Smooth muscle cell of the brain vasculature (primary cell): ENCODE measurements at regions not wholly inside any gene's neighbourhood (a gene's known extent, or its start where the extent isn't known, plus 50 kb on each side); places are given as distances from the start of the nearest gene placed in this dataset.

ENCODE experiments used
- DNase-seq: peaks from one replicate; pipeline ENCODE4 v3.0.0-alpha.2; 2012; ENCODE audit warnings: low read depth, low spot score

- DNase-seq: no peak
Measured at GRCh38 chr14:83798421-83798820, 1731.5 kb upstream of the FLRT2 start.

- no peak for DNase-seq
Measured at GRCh38 chr14:83799233-83799632, 1730.7 kb upstream of the FLRT2 start.

- no peak for DNase-seq
Measured at GRCh38 chr14:83814896-83815295, 1715.0 kb upstream of the FLRT2 start.

- DNase-seq: no peak
Measured at GRCh38 chr14:83816761-83817160, 1713.2 kb upstream of the FLRT2 start.

- DNase-seq: no peak
Measured at GRCh38 chr14:83825843-83826242, 1704.1 kb upstream of the FLRT2 start.

GRCh38 chr14:83826838-83827237 lies 1703.1 kb upstream of the FLRT2 start:
- DNase-seq: no peak

- DNase-seq: no peak
Measured at GRCh38 chr14:83827383-83827782, 1702.6 kb upstream of the FLRT2 start.

- DNase-seq: no peak
Measured at GRCh38 chr14:83828406-83828805, 1701.5 kb upstream of the FLRT2 start.

GRCh38 chr14:83830316-83830715 lies 1699.6 kb upstream of the FLRT2 start:
- DNase-seq: no peak

- DNase-seq: peak; percentile 17
Measured at GRCh38 chr14:83838226-83838625, 1691.7 kb upstream of the FLRT2 start.

- no peak for DNase-seq
Measured at GRCh38 chr14:83842547-83842946, 1687.4 kb upstream of the FLRT2 start.

GRCh38 chr14:83847102-83847501 lies 1682.8 kb upstream of the FLRT2 start:
- DNase-seq: no peak

- no peak for DNase-seq
Measured at GRCh38 chr14:83850092-83850491, 1679.9 kb upstream of the FLRT2 start.

GRCh38 chr14:83856334-83856733 lies 1673.6 kb upstream of the FLRT2 start:
- no peak for DNase-seq

GRCh38 chr14:83860631-83861155 lies 1669.3 kb upstream of the FLRT2 start:
- DNase-seq: no peak

GRCh38 chr14:83863042-83863774 lies 1666.7 kb upstream of the FLRT2 start:
- no peak for DNase-seq

GRCh38 chr14:83864106-83864505 lies 1665.8 kb upstream of the FLRT2 start:
- no peak for DNase-seq

GRCh38 chr14:83867566-83868225 lies 1662.2 kb upstream of the FLRT2 start:
- peak; percentile 12 for DNase-seq

GRCh38 chr14:83870546-83871270 lies 1659.2 kb upstream of the FLRT2 start:
- no peak for DNase-seq

GRCh38 chr14:83873669-83874068 lies 1656.3 kb upstream of the FLRT2 start:
- DNase-seq: no peak

- DNase-seq: no peak
Measured at GRCh38 chr14:83874662-83875061, 1655.3 kb upstream of the FLRT2 start.

- DNase-seq: no peak
Measured at GRCh38 chr14:83883732-83884131, 1646.2 kb upstream of the FLRT2 start.
